ENCODE measurements at regions not wholly inside any gene's neighbourhood (a gene's known extent, or its start where the extent isn't known, plus 50 kb on each side); places are given as distances from the start of the nearest gene placed in this dataset.

GRCh38 chr10:83250396-83250795, 888.9 kb upstream of the GHITM start:
- DNase-seq (ENCODE audit: low read depth), result no peak

DNA sequence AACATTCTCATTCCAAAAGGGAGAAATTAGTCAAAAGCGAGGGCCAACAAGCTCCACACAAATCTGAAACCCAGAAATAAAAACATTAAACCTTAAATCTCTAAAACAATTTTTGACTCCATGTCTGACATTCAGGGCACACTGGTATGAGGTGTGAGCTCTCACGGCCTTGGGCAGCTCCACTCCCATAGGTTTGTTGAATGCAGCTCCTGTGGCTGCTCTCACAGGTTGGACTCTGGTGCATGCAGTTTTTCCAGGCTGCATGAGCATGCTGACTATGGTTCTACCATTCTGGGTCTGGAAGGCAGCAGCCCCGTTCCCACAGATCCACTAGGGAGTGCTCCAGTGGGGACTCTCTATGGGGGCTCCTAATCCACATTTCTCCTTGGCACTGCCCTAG, 887.1 kb upstream of the GHITM start:
- DNase-seq (ENCODE audit: low read depth), result no peak

DNA sequence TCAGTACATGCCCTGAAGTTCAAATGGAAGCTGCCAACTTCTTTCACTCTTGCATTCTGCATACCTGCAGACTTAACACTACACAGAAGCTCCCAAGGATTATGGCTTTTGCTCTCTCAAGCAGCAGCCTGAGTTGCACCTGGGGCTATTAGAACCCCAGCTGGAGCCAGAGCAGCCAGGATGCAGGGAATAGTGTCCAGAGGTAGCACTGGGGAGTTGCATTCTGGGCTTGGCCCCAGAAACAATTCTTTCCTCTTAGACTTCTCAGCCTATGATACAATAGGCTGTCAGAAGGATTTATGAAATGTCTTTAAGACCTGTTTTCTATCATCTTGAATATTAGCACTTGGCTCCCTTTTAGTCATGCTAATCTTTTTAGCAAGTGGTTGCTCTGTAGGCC, 886.7 kb upstream of the GHITM start:
- DNase-seq (ENCODE audit: low read depth), result peak; percentile 38

GRCh38 chr10:83253011-83253671, 886.2 kb upstream of the GHITM start:
- peak; percentile 22 for DNase-seq (ENCODE audit: low read depth)

GRCh38 chr10:83254698-83255097, 884.6 kb upstream of the GHITM start:
- DNase-seq (ENCODE audit: low read depth), result no peak

DNA sequence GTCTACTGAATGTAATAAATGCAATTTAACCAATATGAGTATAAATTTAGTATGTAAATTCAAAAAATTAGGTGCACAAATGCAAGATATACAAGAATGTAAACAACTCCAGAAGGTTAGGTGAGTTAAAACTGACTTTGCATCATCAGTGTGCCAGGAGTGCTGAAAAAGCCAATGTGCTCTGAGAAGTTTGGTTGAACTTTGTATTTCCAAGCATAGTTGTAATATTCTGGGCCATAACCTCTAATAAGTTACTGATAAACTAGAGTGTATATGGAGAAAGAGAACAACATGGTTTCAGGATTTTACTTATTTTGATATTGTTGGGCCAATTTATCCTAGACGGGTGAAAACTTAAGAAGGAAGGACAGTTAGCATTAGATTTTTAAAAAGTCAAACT, 876.9 kb upstream of the GHITM start:
- DNase-seq (ENCODE audit: low read depth), result no peak

GRCh38 chr10:83272666-83273434, 866.5 kb upstream of the GHITM start:
- DNase-seq (ENCODE audit: low read depth), result no peak

DNA sequence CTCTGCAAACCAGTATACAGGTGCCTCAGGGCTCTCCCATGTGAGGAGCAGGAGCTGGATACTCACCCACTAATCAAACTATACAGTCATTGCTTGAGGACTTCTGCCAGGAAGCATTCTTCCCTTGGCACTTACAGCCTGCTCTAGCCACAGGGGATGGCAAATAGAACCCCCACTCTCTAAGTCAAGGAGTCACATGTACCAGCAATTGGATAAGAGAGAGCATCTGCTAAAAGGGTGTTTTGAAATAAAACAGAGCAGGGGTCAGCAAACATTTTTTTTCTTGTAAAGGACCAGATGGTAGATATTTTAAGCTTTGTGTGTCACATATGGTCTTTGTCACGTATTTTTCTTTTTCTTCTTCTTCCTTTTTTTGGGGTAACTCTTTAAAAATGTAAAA, 865.2 kb upstream of the GHITM start:
- no peak for DNase-seq (ENCODE audit: low read depth)

- DNase-seq (ENCODE audit: low read depth), result no peak
Measured at GRCh38 chr10:83276971-83277370, 862.3 kb upstream of the GHITM start.

GRCh38 chr10:83283151-83283550, 856.2 kb upstream of the GHITM start:
- DNase-seq (ENCODE audit: low read depth), result no peak

GRCh38 chr10:83287374-83287773, 851.9 kb upstream of the GHITM start:
- DNase-seq (ENCODE audit: low read depth), result no peak

DNA sequence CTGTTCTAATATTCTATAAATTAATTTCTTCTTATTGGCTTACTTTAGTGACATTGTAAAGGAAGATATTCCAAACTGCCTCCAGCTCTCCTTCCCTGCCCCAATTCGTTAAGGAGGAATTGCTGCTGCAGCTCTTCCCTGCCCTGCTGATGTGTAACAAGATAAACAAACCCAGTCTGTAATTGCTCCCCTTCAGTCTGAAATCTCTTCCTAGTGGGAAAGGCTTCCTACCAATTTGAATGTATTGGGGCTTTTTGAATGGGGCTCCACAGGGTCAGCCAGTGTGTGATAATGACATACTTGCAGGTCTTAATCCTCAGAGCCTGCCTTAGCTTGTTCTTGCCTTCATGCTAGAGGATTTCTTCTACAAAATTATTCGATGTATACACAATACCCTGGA, 849.9 kb upstream of the GHITM start:
- no peak for DNase-seq (ENCODE audit: low read depth)

DNA sequence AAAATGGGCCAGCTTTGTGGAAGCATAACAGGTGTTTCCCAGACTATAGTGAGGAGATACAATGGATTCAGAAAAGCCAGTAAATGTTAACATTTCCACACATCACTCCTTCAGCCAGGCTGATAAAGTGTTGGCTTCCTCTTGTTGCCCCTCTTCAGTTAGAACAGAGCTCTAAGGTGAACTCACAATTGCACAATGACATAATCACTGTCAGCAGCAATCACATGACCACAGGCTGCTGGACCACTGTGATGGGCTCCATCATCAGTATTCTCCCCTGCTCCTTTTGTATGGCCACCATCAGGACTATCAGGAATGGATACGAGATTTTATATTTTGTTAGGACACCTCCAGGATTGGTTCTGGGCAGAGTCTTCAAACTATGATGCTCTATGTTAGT, 849.4 kb upstream of the GHITM start:
- DNase-seq (ENCODE audit: low read depth), result no peak

DNA sequence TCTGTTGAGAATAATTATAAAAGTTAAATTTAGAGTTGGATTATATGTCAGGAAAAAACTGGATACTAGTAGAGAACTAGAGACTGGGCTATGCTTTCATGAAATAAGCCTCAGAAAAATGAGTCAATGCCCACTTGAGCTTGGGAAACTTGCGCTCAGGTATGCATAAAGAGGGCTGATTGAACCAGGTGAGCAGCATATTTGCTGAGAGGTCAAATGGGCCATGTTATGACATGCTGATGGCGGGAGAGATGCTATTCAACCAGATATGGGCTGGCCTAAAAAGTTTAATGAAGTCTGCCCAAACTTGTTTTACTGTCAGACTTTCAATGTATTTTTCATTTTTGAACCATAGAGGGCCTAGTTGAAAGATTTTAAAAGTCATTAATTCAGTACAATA, 837.6 kb upstream of the GHITM start:
- no peak for DNase-seq (ENCODE audit: low read depth)

DNA sequence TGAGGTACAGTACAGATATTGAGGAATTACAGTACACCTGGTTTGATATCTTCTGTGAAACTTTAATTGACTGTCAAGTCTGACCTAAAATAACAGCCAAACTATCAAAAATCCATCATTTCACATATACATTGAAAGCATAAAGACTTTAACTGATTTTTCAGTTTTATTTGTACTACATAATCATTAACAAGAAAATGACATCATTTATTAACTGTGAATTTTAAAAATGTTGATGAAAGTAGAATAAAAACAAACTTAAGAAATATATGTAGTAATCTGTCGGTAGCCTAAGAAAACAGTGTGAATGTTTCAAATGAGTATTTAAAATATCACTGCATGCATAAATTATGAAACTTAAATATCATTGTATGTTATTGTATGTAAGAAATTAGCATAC, 836.7 kb upstream of the GHITM start:
- DNase-seq (ENCODE audit: low read depth), result no peak

- no peak for DNase-seq (ENCODE audit: low read depth)
Measured at GRCh38 chr10:83310688-83311087, 828.6 kb upstream of the GHITM start.

DNA sequence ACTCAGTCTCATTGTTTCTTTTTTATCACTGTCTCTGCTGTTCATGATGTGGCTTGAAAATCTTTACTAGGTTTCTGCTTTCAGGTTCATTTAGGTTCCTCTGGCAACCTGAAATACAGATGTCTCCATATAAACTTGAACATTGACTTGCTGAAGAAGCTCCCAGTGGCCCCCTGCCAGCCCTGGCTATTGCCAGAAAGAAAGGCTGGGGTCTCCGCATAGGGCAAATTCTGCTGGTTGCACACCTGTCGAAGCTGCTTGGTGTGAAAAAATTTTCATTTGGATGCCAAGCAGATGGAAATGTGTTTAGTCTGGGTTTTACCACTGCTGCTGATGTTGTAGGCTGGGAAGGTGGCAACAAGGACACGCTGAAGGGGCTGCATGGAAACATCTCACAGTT, 826.7 kb upstream of the GHITM start:
- DNase-seq (ENCODE audit: low read depth), result no peak

- no peak for DNase-seq (ENCODE audit: low read depth)
Measured at GRCh38 chr10:83332690-83333089, 806.6 kb upstream of the GHITM start.

GRCh38 chr10:83333566-83333965, 805.7 kb upstream of the GHITM start:
- no peak for DNase-seq (ENCODE audit: low read depth)

DNA sequence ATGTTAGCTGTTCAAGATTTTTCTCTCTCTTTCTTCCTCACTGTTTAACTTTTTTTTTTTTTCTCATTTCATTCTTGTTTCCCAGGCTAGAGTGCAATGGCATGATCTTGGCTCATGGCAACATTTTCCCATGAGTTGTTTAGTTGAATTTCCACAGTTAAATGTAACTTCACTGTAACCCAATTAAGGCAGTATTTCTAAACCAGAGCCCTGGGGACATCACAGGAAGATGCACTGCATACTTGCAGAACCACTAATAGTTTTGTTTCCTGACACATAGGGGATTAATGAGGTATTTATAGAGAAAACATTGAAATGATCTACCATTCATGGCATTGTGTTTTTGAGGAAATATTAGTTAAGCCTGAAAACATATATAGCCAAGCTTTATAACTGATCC, 795.6 kb upstream of the GHITM start:
- no peak for DNase-seq (ENCODE audit: low read depth)

DNA sequence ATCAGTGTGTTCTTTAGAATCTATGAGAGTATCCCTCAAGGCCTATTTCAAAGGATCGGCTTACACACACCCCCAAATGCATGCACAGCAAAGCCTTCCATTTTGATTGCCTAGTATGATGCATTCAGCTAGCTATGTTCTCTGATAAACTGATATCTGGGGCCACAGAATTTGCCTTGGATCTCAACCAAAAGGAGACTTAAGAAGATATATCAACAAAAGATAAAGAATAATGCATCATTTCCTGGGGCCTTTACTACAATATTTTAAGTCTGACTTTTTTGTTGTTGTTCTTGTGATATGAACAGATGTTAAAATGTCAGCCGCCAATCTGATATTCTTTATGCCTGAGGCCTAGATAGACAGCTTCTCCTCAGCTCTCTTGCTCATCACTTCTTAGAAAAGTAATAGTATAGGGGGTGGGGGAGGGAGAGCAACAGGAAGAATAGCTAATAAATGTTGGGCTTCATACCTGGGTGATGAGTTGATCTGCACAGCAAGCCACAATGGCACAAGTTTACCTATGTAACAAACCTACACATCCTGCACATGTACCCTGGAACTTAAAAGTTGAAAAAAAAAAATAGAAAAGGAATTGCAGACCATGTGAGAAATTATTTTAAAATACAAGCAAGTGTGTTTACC, 792.9 kb upstream of the GHITM start:
- no peak for DNase-seq (ENCODE audit: low read depth)

DNA sequence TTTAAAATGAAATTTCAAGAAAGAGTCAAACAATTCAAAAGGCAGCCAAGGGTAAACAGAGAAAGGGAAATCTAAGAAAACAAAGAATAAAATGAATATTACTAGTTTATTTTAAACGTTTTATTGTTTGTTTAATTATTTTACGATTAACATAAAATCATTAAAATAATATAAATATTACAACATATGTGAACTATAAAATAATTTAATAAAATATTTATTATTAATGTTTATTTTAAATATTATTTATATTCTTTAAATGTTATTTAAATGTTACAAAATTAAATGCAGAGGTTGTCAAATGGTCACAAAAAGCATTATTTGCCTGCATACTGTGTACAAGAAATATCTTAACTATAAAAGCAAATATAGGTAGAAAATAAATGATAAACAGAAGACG, 786.7 kb upstream of the GHITM start:
- no peak for DNase-seq (ENCODE audit: low read depth)

GRCh38 chr10:83354456-83354855, 784.9 kb upstream of the GHITM start:
- DNase-seq (ENCODE audit: low read depth), result no peak
